Spleen (tissue), 11 donors: ENCODE measurements at regions not wholly inside any gene's neighbourhood (a gene's known extent, or its start where the extent isn't known, plus 50 kb on each side); places are given as distances from the start of the nearest gene placed in this dataset.

Experiments
- DNase-seq: peaks from one replicate; pipeline ENCODE4 v3.0.0-alpha.2; 2020
- H3K27ac ChIP-seq, 8 donors: fragments of 200-600 bp; sonication (generic) in 7 of 8; 1 replicate in 4 of 8; 2 replicates in 4 of 8; pipeline versions ENCODE4 v1.5.0 to v1.8.0; 2016 to 2021; ENCODE audit warnings: inconsistent platforms in 4 of 8, mild to moderate bottlenecking in 4 of 8, moderate library complexity in 1 of 8
- H3K27me3 ChIP-seq, 7 donors: fragments of 200-600 bp; sonication (generic) in 6 of 7; replicated peaks in 1 of 7; 1 replicate in 4 of 7; 2 replicates in 3 of 7; pipeline versions ENCODE4 v1.5.0 to v1.8.0; 2016 to 2021; ENCODE audit warnings: inconsistent platforms in 3 of 7, mild to moderate bottlenecking in 1 of 7
- H3K36me3 ChIP-seq, 6 donors: fragments of 200-600 bp; sonication (generic) in 5 of 6; 1 replicate in 4 of 6; 2 replicates in 2 of 6; pipeline versions ENCODE4 v1.5.0 to v1.8.0; 2016 to 2021; ENCODE audit warnings: inconsistent platforms in 2 of 6
- H3K4me1 ChIP-seq, 6 donors: fragments of 200-600 bp; sonication (generic) in 5 of 6; 1 replicate in 3 of 6; 2 replicates in 3 of 6; pipeline versions ENCODE4 v1.5.0 to v1.8.0; 2016 to 2021; ENCODE audit warnings: inconsistent platforms in 3 of 6
- H3K4me3 ChIP-seq, 8 donors: fragments of 200-600 bp; sonication (generic) in 7 of 8; 1 replicate in 4 of 8; 2 replicates in 4 of 8; pipeline versions ENCODE4 v1.5.0 to v1.8.0; 2016 to 2021; ENCODE audit warnings: inconsistent platforms in 4 of 8, mild to moderate bottlenecking in 4 of 8, moderate library complexity in 2 of 8
- H3K9me3 ChIP-seq, 8 donors: fragments of 200-600 bp; sonication (generic) in 7 of 8; 1 replicate in 4 of 8; 2 replicates in 4 of 8; pipeline versions ENCODE4 v1.5.0 to v1.8.0; 2016 to 2021; ENCODE audit warnings: inconsistent platforms in 4 of 8
- POLR2A ChIP-seq, 3 donors: fragments of 450-650 bp; IDR thresholded peaks; one replicate each; pipeline ENCODE4 v1.5.1; 2017; ENCODE audit warnings: antibody characterized with exemption in 3 of 3, mild to moderate bottlenecking in 1 of 3
- POLR2AphosphoS5 ChIP-seq, 3 donors: sonication (generic); formaldehyde crosslinking; IDR thresholded peaks; one replicate each; pipeline ENCODE4 v1.5.1; 2017; ENCODE audit warnings: antibody characterized with exemption in 3 of 3
- WGBS, 5 donors: extraction: QIAGEN DNeasy Blood & Tissue Kit in 3 of 5; methylation state at CpG; one replicate each; pipeline versions ENCODE4 v1.1.5 to v1.1.7; 2013 to 2018; 5-methylcytosine and 5-hydroxymethylcytosine counted together
- intact Hi-C: fragments of 100-400 bp; cut with DNase I; formaldehyde crosslinking; loops from one replicate; pipeline ENCODE4 v1.15.0; 2023; ENCODE audit warnings: low total_unique reads
- TF ChIP-seq, protein P1 (sequence below), 11 experiments: fragments of 200-600 bp in 7 of 11; fragments of 450-650 bp in 4 of 11; sonication (generic) in 4 of 11; IDR thresholded peaks in 8 of 11; conservative IDR thresholded peaks in 3 of 11; 1 replicate in 7 of 11; 2 replicates in 4 of 11; pipeline versions ENCODE4 v1.4.0 to v1.8.0; 2016 to 2021; ENCODE audit warnings: antibody characterized with exemption in 11 of 11, inconsistent platforms in 4 of 11, mild to moderate bottlenecking in 1 of 11
- donor health status: healthy with polysubstance abuse.
- donor health status: DM: no; HTN: no; CAD: no; lungs with moderate emphysema.
- donor health status: DM: no; HTN: no; CAD: no.
- donor health status: Bipolar disorder and iron deficiency.
- donor health status: healthy.
- donor health status: DM: no; HTN: no; CAD: no.
- donor health status: DM: yes; HTN: yes; CAD: no.

DNA sequence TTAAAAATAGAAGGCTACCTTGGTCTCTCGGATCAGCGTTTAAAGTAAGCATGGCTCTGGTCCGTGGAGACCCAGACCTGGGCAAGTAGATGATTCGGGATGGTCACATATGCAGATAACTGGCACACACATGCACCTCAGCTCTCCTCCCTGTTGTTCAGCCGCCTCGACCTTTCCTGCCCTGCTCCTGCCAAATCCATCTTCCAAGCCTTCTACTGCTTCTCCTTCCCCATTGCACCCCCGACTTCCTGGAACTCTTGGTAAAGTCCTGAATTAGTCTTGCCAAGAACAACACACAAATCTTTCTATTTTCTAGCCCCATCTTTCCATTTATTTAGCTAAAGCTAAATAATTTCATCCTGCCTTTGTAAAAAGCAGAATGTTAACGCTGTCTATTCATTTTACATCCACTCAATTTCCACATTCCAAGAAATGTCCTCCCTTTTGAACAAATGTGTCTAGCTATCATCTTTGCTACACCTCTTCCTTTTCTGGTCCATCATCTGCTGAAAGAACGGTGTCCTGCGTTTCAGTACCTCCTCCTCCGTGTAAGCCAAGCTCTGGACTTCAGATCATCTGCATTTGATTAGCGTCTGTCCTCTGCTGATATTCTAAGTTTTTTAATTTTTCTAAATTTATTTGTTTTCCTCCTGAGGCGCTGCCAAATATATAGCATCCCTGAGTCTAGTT lies 92.5 kb downstream of the ZIC5 start:
- Histone ChIP-seq H3K27me3 (no peaks in the 10 kb centered on the region), H3K27ac (no peak overlapping the region), H3K36me3 (no peaks in the 10 kb centered on the region), H3K4me3 (no peak overlapping the region), H3K9me3 (no peaks in the 10 kb centered on the region), H3K4me1 (peaks cover 0 to 13% (median 1%) of the 10 kb centered on the region in 6 donors)
- no peak for DNase-seq
- TF ChIP-seq, protein P1, sequence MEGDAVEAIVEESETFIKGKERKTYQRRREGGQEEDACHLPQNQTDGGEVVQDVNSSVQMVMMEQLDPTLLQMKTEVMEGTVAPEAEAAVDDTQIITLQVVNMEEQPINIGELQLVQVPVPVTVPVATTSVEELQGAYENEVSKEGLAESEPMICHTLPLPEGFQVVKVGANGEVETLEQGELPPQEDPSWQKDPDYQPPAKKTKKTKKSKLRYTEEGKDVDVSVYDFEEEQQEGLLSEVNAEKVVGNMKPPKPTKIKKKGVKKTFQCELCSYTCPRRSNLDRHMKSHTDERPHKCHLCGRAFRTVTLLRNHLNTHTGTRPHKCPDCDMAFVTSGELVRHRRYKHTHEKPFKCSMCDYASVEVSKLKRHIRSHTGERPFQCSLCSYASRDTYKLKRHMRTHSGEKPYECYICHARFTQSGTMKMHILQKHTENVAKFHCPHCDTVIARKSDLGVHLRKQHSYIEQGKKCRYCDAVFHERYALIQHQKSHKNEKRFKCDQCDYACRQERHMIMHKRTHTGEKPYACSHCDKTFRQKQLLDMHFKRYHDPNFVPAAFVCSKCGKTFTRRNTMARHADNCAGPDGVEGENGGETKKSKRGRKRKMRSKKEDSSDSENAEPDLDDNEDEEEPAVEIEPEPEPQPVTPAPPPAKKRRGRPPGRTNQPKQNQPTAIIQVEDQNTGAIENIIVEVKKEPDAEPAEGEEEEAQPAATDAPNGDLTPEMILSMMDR (IDR thresholded peaks at IDR 0.05 in 8 of 11, conservative IDR thresholded peaks at IDR 0.05 in 3 of 11): no peak
- TF ChIP-seq POLR2AphosphoS5 (IDR thresholded peaks at IDR 0.05): no peak
- no peak for TF ChIP-seq POLR2A (IDR thresholded peaks at IDR 0.05)
- intact Hi-C loops: no loop called here
- WGBS, 5 donors: 80 to 86% (median 86%) methylated on average over 13 of the region's 13 CpGs

DNA sequence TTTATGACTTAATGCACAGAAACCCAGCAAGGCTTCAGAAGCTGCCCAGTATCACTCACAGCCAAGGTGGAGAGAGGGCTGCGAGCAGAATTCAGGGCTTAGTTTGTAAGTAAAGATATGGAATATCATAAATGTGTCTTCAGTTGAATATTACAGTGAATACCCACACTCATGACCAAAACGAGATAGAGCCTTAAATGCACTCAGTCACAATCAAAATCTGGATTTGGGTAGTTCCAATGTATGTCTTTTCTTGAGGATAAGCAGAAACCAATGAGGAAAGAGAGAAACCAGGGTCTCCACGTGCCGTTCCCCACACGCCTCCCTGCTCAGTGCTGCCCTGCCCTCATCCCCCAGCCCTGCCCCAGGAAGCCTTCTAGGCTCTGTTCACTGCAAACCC lies 94.9 kb downstream of the ZIC5 start:
- H3K27me3 ChIP-seq: no peaks in the 10 kb centered on the region
- WGBS, 5 donors: 89 to 95% (median 93%) methylated on average over 5 of the region's 5 CpGs

DNA sequence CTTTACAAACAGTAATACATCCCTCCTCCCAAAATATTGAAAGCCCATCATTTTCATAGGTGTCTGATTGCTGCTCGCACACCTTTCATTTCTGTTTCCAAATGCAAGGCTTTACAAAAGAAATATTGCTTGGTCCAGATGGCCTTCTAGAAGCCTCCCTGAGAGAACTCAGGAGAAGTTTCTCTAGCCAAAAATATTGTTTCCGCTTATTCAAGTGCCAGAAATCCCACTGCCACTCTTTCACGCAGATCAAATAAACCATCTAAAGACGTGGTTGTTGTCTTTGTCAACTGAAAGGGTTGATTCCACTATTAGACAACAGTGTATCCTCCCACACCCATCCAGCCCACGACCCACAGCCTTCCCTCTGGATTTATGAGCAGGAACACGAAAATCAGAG lies 96.2 kb downstream of the ZIC5 start:
- no peak for DNase-seq
- no peak overlapping the region for H3K4me3 ChIP-seq
- TF ChIP-seq POLR2A (IDR thresholded peaks at IDR 0.05) (no peak), POLR2AphosphoS5 (IDR thresholded peaks at IDR 0.05) (no peak)
- TF ChIP-seq, protein P1 (IDR thresholded peaks at IDR 0.05 in 8 of 11, conservative IDR thresholded peaks at IDR 0.05 in 3 of 11): no peak
- intact Hi-C loops: no loop called here
- WGBS, 5 donors: 87 to 91% (median 89%) methylated on average over 6 of the region's 6 CpGs
- no peak overlapping the region for H3K27ac ChIP-seq
- no peaks in the 10 kb centered on the region for H3K36me3 ChIP-seq
- no peaks in the 10 kb centered on the region for H3K27me3 ChIP-seq
- no peaks in the 10 kb centered on the region for H3K9me3 ChIP-seq
- no peaks in the 10 kb centered on the region for H3K4me1 ChIP-seq

More for the DNA sequence above, 94.9 kb downstream of the ZIC5 start:
- intact Hi-C loops: no loop called here
- Histone ChIP-seq H3K36me3 (no peaks in the 10 kb centered on the region), H3K4me3 (no peak overlapping the region), H3K9me3 (no peaks in the 10 kb centered on the region), H3K27ac (no peak overlapping the region), H3K4me1 (no peaks in the 10 kb centered on the region)
- no peak for DNase-seq
- TF ChIP-seq, protein P1 (IDR thresholded peaks at IDR 0.05 in 8 of 11, conservative IDR thresholded peaks at IDR 0.05 in 3 of 11): no peak
- no peak for TF ChIP-seq POLR2AphosphoS5 (IDR thresholded peaks at IDR 0.05)
- TF ChIP-seq POLR2A (IDR thresholded peaks at IDR 0.05): no peak

DNA sequence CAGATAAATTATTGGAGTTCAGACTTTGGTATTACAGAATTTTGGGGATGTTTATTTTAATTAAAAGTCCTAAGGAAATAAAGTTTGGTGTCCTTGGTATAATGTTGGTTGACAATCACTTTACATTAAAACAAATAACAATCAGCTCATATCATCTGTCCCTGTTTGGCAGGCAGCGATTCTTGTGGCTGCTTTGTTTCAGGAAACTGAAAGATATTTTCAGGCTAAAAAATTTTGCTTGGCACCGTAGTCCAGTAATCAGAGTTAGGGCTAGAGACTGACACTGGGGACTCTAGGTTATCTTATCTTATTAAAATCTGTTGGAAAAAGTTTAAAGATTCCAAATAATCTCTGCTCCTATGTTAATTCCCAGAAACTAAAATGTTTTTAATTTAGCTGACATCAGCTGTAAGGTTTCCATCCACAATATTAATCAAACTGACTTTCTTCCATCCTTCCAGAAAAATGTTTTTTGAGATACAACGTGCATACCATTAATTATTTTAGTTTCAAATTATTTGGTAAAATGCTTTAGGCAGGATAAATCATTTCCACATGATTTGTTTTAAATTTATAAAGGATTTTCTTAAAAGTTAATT lies 97.6 kb downstream of the ZIC5 start:
- intact Hi-C loops: no loop called here

More for the DNA sequence above, 97.6 kb downstream of the ZIC5 start:
- no peak for DNase-seq
- no peaks in the 10 kb centered on the region for H3K27me3 ChIP-seq
- H3K27ac ChIP-seq: no peak overlapping the region
- 46 to 52% (median 49%) methylated on average over 3 of the region's 3 CpGs for WGBS, 5 donors
- H3K36me3 ChIP-seq: no peaks in the 10 kb centered on the region
- H3K4me1 ChIP-seq: no peaks in the 10 kb centered on the region
- H3K4me3 ChIP-seq: no peak overlapping the region
- TF ChIP-seq POLR2A (IDR thresholded peaks at IDR 0.05): no peak
- TF ChIP-seq POLR2AphosphoS5 (IDR thresholded peaks at IDR 0.05): no peak
- TF ChIP-seq, protein P1 (IDR thresholded peaks at IDR 0.05 in 8 of 11, conservative IDR thresholded peaks at IDR 0.05 in 3 of 11): no peak
- no peaks in the 10 kb centered on the region for H3K9me3 ChIP-seq
